Femur (tissue), 1 donor: ENCODE measurements at regions not wholly inside any gene's neighbourhood (a gene's known extent, or its start where the extent isn't known, plus 50 kb on each side); places are given as distances from the start of the nearest gene placed in this dataset.

Experiments used
- DNase-seq: peaks from one replicate; pipeline ENCODE4 v3.0.0-alpha.2; 2017

DNA sequence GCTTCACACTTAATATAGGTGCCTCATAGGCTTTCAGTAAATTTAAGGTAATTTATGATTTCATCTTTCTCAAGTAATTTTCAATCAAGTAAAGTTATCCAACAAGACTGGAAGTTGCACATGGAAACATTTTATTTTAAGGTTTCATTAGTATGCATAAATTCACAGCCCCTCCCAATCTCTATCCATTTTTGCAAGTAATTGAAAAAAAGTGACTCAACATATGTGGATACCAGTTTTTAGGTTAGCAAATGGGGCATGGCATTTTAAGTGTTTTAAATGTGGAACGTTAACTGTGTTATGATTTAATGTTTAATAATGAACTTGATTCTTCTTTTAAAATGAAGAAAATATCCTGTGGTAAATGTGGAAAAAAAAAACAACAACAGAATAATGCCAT lies 532.8 kb downstream of the FOXG1 start:
- DNase-seq: no peak

DNA sequence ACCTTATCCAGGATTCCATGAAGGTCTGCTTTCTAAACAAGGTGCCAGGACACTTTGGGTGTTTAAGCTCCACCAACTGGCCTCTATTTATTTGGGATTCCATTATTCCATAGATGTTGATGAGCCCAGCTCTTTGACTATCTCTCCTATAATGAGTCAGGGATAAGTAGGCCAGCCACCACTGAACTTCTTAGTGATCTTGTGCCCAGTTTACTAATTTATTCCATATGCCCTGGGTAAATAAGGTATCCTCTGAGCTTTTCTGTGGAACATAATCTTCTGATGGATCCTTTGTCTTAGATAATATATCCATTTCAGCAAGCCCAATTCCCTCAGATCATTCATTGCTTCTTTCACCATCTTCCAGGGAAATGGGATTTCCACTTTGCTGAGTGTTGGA lies 535.0 kb downstream of the FOXG1 start:
- no peak for DNase-seq

DNA sequence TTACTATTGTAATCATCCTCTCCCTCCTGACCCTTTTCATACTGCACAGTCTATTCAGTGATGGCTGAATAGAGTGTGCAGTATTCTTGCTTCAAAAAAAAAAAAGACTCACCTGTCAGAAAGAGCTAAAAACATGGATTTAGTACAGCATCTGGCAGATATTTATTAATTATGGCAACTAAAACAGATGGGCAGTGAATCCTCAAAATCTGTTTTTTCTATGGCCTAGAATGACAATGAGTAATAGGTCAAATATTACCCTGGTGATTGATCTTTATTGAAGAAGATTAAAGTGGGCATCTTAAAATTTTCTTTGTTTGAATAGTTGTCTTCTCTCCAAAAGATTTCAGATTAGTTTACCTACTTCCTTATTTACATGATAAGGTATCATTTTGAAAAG lies 543.6 kb downstream of the FOXG1 start:
- DNase-seq: no peak

DNA sequence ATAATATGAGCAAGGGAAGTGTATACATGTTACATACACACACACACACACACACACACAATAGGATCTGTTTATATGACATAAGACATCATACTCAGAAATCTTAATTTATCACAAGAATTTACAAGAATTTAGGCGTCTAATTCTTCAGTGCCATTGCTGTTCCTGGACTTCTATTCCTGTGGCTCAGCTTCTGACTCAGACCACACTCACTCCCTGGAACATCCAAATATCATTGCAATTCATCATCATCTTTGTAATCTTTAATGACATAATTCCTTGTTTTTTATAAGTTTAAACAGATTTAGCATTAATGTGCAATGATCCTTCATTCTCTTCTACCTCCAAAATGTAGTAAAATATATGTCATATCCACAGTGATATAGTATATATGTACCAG lies 544.2 kb downstream of the FOXG1 start:
- DNase-seq: no peak

DNA sequence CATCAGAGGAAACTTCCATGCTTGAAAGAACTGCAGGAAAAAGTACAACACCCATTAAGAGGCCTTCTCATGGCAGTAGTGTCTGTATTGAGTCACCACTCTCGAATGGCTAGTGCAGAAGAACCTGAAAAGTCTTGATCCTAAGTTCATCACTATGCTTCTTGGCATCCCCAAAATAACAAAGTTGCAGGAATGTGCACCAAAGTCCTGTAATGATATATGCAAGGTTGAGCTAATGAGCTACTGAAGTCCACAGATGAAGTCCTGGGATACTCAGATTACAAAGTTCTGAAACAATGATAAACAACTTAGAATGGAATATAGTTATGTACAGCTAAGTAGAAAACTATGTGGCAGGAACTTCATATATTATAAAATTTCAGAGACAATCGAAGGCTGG lies 545.4 kb downstream of the FOXG1 start:
- no peak for DNase-seq

DNA sequence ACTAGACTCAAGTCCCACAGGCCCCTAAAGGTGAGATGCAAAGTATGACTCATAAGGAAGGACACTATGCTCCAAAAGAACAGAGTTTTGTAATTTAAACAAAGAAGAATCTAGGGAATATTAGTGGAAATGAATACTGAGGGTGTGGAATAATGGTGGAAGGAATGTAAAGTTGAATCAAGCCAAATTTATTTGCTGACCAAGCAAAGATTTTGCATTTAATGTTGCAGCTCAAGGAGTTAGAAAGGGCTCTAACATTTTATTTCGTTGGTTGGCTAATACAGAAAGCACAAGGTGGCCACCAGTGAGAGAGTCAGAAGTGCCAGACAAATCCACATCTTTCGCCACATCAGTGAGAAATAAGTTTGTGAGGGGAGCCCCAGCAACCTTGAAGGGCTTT lies 550.3 kb downstream of the FOXG1 start:
- no peak for DNase-seq

DNA sequence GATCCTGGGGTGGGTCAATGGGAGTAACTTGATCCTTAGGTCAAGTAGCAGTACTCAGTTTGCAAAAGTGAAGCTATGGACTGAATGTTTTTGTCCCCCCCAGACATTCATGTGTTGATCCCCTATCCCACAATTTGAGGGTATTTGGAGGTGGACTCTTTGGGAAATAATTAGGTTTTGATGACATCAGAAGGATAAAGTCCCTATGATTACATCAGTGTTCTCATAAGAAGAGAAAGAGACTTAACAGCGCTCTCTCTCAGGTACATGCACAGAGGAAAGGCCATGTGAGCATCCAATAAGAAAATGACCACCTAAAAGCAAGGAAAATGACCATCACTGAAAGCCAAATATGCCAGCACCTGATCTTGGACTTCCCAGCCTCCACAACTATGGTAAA lies 550.8 kb downstream of the FOXG1 start:
- no peak for DNase-seq

DNA sequence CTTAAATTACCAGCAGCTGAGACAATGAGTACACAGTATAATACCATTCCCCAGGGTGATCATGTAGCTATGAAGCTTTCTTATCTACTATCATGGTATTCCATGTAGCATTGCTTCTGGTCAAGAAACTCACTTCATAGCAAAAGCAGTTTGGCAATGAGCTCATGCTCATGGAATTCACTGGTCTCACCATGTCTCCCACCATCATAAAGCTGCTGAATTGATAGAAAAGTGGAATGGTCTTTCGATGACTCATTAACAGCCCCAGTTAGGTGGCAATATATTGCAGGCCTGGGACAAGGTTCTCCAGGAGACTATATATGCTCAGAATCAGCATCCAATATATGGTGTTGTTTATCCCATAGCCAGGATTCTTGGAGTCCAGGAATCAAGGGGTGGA lies 553.7 kb downstream of the FOXG1 start:
- no peak for DNase-seq

DNA sequence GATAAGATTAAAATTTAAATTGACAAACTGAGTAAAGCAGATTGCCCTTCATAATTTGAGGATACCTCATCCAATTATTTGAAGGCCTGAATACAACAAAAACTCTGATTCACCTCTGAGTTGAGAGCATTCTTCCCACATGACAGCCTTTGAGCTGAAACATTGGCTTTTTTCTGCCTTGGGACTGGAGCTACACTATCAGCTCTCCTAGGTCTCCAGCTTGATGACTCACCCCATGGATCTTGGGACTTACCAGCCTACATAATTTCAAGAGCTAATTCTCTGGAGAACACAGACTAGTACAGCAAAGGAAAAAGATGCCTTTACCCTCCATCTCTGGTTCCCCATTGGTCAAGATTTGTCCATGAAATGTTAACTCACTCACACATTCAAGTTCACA lies 555.1 kb downstream of the FOXG1 start:
- no peak for DNase-seq

DNA sequence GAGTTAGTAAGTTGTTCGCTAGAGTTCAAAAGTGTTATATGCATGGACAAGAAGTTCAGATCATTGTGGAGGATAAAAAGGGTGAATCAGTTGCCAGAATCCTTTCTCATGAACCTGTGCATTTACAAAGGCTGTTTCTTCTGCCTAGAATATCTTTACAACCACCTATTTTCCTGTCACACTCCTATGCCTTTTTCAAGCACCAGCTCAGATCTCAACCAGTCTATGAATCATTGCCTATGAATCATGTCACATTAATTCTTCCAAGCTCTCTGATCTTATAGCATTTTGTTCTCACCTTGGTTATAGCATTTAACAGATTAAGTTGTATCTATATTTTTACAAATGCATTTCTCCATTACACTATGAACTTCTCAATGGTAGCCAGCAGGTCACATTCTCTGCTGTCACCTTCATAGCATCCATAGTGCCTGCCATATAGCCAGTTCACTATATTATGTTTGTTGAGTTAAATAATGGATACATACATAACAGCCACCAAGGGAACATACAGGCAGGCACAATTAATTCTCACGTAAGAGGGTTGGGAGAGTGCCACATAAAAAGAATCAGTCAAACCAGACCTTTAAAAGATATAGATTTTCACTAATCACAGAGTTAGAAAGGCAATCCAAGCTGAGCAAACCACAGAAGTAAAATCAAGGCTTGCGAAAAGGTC lies 573.0 kb downstream of the FOXG1 start:
- no peak for DNase-seq

DNA sequence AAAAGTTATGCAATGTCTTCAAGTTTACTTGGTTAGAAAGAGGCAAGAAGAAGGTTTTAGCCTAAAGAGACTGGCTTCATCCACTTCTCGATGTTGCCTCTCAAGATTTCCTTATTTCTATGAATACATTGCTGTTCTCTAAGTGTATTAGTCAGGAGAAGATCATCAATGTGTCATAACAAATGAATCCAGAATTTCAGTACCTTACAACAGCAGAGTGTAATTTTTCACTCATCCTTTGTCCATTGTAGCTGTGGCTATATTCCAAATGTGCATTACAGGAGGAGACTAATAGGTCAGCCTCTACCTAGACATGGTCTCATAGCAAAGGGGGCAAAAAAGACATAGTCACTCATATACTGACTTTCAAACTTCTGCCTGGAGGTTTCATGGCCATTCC lies 579.1 kb downstream of the PRKD1 start:
- DNase-seq: no peak

DNA sequence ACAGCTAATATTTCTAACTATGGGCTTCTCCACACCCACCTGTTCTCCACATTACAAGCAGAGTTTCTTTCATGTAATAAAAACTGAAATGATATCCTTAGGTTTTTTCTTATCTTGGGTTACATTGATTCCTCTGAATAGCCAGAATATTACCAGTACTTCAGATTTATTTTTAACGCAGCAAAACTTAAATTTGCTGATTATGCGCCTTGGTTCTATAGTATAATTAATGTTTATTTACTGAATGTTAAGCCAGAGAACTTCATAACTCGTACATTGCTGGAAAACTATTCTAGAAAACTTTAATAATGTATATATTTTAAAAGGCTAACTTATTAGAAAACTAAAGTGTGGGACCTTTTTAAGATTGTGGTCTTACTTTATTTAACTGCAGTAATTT lies 577.2 kb downstream of the PRKD1 start:
- DNase-seq: no peak

DNA sequence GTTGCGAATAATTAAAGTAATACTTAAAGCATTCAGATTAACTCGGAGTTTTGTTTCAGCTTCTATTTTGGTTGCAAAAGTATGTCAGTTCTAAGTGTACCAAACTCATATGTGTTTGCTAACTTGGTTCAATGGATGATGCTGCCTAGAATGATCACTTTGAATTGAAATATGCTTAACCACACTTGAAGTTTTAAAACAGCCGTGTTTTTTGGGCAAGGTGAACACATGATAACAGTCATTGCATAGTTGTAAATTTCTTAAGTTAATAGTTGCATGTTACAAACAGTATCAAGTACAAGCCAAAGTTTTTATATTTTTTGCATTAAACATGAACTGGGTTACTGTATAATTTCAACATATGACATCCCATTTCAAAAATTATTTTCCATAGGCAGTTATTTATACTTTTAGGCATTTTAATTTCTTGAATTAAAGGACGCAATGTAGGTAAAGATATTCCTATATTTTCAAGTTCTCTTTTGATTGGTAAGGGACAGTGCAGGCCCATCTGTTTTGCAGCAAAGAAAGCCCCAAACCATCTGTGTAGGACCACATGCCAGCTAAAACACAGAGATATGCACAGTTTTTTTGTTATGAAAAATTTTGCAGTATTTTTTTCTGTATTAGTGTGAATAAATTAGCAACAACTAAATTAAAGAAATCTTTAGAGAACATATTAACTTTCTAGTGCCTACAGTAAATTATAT lies 575.5 kb downstream of the PRKD1 start:
- no peak for DNase-seq

DNA sequence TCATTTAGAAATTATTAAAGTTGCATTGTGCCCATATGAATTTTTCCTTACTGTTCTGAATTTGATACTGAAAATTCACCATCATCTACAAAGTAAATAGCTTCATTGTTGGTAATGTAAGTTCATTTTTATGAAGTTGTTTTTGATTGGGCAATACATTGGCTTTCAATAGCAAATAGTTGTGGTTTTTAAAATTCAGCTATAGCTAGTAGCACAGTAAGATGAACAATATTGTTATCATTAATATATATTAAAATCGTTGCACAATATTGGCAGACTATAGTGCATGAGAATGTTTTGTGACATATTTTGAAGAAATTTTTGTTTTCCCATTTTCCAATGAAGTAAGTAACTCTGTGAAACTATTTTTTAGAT lies 575.0 kb downstream of the PRKD1 start:
- DNase-seq: no peak

DNA sequence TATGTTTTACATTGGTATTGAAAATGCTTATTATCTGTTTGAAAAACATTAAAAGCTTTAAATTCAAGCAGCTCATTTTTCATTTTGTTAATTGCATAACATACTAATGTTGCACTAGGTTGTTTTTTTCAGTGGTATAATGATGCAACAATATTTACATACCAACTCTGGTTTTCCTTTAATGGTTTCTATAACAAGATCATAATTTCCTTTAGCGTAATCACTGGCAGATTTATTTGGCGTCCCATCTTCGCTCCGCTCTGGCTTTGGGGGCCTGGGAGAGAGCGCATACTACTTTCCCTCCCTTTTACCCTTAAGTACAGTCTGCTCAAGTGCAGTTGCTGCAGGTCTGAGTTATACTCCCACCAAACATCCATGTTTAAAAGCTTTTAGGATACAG lies 574.1 kb downstream of the PRKD1 start:
- DNase-seq: no peak

DNA sequence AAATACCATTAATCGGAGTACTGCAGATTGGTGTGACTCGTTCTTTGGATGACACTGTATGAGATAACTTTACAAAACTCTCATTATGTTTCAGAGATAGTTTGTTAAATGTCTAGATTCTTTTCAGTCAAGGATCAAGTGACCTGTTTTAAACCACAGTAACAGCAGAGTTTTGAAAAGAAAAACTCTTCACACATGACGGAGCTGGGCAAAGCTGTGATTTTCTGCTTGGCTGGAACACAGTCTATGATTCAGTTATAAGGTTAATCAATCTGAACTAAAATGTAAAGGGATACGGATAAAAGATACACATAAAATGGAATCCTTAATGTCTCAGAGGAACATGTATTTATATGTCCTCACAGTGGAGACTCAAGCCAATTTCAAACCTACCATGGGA lies 573.2 kb downstream of the PRKD1 start:
- DNase-seq: no peak

DNA sequence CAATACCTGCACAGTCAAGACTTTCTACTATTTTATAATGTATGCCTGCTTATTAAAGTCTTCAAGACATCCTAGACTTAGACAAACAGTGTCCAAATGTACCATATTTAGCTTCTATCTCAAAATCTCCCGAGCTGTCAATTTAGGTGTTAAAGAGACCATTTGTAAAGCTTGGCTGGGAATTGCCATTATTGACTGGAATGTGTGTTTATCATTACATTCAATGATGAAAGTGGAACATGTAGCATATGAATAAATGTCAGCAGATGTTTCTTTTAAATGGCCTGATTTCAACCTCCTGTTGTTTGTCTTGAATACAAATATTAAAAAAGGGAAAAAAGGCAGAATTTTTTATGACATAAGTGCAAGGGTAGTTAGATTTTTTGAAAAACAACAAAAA lies 572.3 kb downstream of the PRKD1 start:
- no peak for DNase-seq

DNA sequence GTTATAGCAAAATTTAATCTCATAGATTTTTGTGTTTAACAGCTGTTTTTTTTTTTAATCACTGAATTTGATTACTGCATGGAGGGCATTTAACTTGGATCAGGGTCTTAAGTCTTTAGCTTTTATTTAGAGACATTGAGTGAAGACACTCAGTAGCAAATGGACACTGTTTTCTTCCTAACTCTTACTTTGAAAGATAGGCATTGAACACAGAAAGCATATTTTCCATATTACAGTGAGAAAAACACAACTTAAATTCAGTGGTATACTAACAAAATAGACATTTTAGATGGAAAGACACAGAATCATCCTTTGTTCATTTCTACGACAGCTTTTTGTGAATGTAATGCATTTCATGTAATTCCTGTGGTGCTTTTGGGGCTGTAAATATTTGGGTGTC lies 571.8 kb downstream of the PRKD1 start:
- DNase-seq: no peak

DNA sequence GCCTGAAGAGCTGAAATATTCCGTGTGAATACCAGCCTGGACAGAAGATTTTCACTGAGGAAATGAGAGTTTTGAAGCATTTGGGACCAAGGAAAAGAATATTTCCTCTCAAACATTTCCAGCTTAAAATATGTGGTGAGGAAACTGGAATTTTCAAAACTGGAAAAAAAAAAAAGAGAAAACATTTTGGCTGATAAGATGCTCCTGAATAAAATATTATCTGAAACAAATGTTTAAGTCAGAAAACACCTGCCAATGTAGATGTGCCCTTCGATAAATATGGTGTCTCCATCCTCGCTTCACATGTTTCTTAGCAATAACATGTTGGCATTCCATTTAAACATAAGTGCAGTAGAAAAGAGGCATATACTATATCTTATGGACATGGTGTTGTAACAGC lies 567.0 kb downstream of the PRKD1 start:
- DNase-seq: no peak

DNA sequence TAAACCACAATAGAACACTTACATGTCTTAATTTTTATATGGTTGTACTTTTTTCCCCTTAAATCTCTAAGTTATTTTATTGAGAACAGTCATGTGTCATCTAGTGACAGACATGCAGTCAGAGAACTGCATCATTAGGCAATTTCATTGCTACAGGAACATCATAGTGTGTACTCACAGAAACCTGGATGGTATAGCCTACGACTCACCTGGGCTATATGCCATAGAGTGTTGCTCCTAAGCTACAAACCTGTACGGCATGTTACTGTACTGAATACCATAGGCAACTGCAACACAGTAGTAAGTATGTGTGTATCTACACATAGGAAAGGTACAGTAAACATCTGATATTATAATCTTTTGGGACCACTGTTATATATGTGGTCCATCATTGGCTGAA lies 557.6 kb downstream of the PRKD1 start:
- no peak for DNase-seq

DNA sequence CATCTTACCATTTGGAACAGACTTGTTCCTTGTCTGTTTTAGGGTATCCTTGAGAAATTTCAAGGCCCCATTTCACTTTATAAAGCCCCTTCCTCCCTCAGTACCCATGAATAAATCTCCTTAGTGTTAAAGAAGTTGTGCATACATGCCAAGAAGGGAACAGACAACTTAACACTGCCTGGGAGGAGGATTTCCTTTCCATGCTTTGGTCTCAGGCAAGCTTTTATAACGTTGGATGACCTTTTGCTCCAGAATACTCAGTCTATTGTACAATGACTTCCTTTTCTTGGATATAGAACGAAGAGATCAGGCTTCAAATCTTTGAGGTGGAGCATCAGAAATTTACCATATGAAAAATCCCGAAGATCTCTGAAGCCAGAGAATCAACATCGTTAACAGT lies 551.4 kb downstream of the PRKD1 start:
- no peak for DNase-seq

DNA sequence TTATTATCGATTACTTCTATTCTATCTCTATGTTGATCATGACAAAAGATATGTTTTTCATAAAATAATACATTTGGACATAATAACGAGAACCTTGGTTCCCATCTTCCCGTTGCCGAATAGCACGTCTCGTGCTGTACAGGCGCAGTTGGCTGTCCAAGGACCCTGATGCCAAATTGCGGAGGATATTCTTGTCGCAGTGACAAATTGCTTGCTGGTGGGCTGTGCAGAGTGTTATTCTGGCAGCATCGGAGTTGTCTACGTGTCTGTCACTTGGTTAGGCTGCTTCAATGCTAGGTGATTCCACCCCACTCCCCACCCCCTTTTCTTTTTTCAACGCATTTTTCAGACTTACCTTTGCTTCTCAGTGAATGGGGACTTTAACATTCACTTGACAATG lies 546.8 kb downstream of the PRKD1 start:
- DNase-seq: no peak

DNA sequence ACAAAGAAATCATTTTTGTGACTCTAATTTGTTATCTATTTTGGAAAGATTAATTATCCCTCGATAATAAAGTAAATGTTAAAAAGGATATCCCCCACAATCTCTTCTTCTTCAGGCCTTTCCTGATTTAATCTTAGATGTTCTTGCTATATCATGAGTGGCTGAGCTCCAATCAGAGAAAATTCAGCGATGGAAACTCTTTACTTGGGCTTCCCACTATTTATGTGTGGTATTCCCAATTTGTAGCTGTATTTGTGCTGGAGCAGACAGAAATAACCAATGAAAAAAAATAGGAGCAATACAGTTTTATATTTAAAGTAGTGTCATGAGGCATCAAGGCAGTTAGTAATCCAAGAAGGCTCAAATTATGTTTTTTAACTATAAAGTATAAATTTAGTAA lies 539.1 kb downstream of the PRKD1 start:
- DNase-seq: no peak

DNA sequence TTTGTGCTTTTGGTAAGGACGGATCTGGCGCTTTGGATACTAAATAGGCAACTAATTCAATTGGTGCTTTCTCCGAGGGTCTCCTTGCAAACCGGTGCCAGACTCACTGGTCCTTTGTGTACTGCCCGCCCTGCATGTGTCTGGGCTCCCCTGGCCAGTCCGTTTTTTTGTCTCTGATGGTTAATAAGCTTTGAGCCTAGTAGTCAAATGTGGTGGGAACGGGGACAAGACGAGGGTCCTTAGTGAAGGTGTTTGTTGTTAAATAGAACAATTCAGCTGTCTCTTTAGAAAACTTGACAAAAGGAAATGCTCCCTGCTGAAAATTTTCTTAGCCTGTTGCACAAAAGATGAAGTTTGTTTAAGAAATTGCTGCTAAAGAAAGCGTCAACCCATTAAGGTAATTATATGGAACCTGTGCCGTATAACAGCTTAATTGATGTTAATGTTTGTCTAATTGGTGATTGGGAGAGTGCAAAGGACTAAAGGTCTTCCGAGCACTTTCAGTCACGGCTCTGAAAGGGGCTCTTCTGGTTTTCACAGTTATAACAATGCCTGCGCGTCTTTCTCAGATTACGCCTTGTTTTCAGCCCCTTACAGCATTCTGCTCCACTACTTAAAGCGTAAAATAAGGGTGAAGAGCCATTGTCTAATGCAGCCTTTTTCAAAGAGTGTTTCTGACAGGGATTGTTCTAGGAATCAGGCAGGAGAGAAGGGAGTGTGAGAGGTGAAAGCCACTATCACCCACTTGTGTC lies 537.4 kb downstream of the PRKD1 start:
- no peak for DNase-seq
